ENCODE measurements at regions not wholly inside any gene's neighbourhood (a gene's known extent, or its start where the extent isn't known, plus 50 kb on each side); places are given as distances from the start of the nearest gene placed in this dataset.

GRCh38 chr21:22981819-22982218 lies 1983.6 kb downstream of the NCAM2 start:
- no peak for DNase-seq (ENCODE audit: low spot score)
- no peak overlapping the region for H3K27ac ChIP-seq
- H3K4me3 ChIP-seq = no peak overlapping the region
- no peak for TF ChIP-seq CTCF (IDR thresholded peaks at IDR 0.05)

- no peak for TF ChIP-seq CTCF (IDR thresholded peaks at IDR 0.05)
- DNase-seq (ENCODE audit: low spot score) = no peak
These were observed 1994.9 kb downstream of the NCAM2 start for GRCh38 chr21:22993144-22993543.

GRCh38 chr21:22993822-22994574 lies 1995.8 kb downstream of the NCAM2 start:
- no peak for TF ChIP-seq CTCF (IDR thresholded peaks at IDR 0.05)
- DNase-seq (ENCODE audit: low spot score) = no peak
- H3K4me3 ChIP-seq = no peak overlapping the region
- H3K27ac ChIP-seq = no peak overlapping the region

More at GRCh38 chr21:22993144-22993543, 1994.9 kb downstream of the NCAM2 start:
- H3K4me3 ChIP-seq = no peak overlapping the region
- no peak overlapping the region for H3K27ac ChIP-seq

GRCh38 chr21:23003951-23004350 lies 2005.7 kb downstream of the NCAM2 start:
- no peak for DNase-seq (ENCODE audit: low spot score)
- no peak for TF ChIP-seq CTCF (IDR thresholded peaks at IDR 0.05)
- H3K27ac ChIP-seq = no peak overlapping the region
- no peak overlapping the region for H3K4me3 ChIP-seq

DNA sequence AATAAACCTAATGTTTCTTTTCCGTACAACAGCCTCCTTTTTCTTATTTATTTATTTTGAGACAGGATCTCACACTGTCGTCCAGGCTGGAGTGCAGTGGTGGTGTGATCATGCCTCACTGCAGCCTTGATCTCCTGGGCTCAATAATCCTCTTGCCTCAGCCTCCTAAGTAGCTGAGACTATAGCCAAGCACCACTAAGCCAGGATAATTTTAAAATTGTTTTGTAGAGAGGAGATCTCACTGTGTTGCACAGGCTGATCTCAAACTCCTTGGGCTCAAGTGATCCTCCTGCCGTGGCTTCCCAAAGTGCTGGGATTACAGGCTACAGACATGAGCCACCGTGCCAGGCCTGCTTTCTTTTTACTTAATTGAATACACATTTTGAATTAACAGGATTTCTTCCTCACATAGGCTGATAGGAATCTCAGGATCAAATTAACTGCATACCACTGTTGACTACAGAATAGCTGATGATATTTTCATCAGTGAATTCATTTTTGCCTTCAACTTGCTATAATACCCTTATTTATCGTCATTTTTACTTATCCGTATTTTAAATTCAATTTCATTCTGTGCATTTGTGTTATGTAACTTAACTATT lies 2010.5 kb downstream of the NCAM2 start:
- no peak for TF ChIP-seq CTCF (IDR thresholded peaks at IDR 0.05)

DNA sequence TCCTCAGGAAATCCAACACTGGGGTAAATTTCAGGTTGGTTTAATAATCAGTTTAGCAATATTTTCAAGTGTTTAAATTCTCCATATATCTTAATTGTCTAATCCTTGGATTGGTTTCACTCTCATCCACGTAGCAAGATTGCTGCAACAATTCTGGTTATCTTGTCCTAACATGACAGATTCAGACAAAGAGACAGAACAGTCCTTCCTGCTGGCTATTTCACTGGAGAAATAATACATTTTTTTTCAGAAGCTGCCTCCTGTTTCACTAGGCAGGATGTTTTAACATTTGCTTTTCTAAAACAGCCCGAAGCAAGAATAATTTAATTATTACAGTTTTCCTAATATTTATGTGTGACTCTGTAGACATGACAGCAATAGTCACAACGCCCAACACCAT lies 2011.2 kb downstream of the NCAM2 start:
- no peak overlapping the region for H3K27ac ChIP-seq
- no peak overlapping the region for H3K4me3 ChIP-seq
- TF ChIP-seq CTCF (IDR thresholded peaks at IDR 0.05) = no peak
- no peak for DNase-seq (ENCODE audit: low spot score)

More for the DNA sequence above, 2010.5 kb downstream of the NCAM2 start:
- DNase-seq (ENCODE audit: low spot score) = no peak
- H3K4me3 ChIP-seq = no peak overlapping the region
- no peak overlapping the region for H3K27ac ChIP-seq

GRCh38 chr21:23014021-23014420 lies 2015.8 kb downstream of the NCAM2 start:
- H3K27ac ChIP-seq = no peak overlapping the region
- H3K4me3 ChIP-seq = no peak overlapping the region
- no peak for DNase-seq (ENCODE audit: low spot score)
- no peak for TF ChIP-seq CTCF (IDR thresholded peaks at IDR 0.05)

Data from coronary artery (tissue), 2 donors.